Testis (tissue), 2 donors: ENCODE measurements at regions not wholly inside any gene's neighbourhood (a gene's known extent, or its start where the extent isn't known, plus 50 kb on each side); places are given as distances from the start of the nearest gene placed in this dataset.

Source experiments
- DNase-seq: peaks from one replicate; pipeline ENCODE4 v3.0.0-alpha.2; 2019
- H3K27ac ChIP-seq, 2 donors: fragments of 200-600 bp; sonication (generic); one replicate each; pipeline ENCODE4 v1.5.1; 2019
- H3K27me3 ChIP-seq: fragments of 200-600 bp; sonication (generic); one replicate; pipeline ENCODE4 v1.5.1; 2019
- H3K36me3 ChIP-seq: fragments of 200-600 bp; sonication (generic); one replicate; pipeline ENCODE4 v1.5.1; 2017; ENCODE audit warnings: low read depth; ENCODE audit errors: missing control alignments
- H3K4me1 ChIP-seq: fragments of 200-600 bp; sonication (generic); one replicate; pipeline ENCODE4 v1.5.1; 2019
- H3K4me3 ChIP-seq, 2 donors: fragments of 200-600 bp; sonication (generic); one replicate each; pipeline ENCODE4 v1.5.1; 2017 to 2019
- H3K9me3 ChIP-seq: fragments of 200-600 bp; sonication (generic); one replicate; pipeline ENCODE4 v1.5.1; 2017
- POLR2A ChIP-seq: fragments of 450-650 bp; IDR thresholded peaks from one replicate; pipeline ENCODE4 v1.6.1; 2017; ENCODE audit warnings: antibody characterized with exemption, mild to moderate bottlenecking, moderate library complexity
- WGBS, 2 donors: methylation state at CpG; one replicate each; pipeline ENCODE4 v1.1.5; 2018; 5-methylcytosine and 5-hydroxymethylcytosine counted together
- intact Hi-C: fragments of 100-400 bp; cut with DNase I; formaldehyde crosslinking; loops from one replicate; pipeline ENCODE4 v1.15.1; 2023; ENCODE audit warnings: low total_unique reads
- TF ChIP-seq, protein P1 (sequence below), 3 experiments: fragments of 450-650 bp in 2 of 3; fragments of 200-600 bp in 1 of 3; sonication (generic) in 1 of 3; IDR thresholded peaks; one replicate each; pipeline ENCODE4 v1.5.1; 2016 to 2019; ENCODE audit warnings: antibody characterized with exemption in 3 of 3, mild to moderate bottlenecking in 2 of 3, moderate library complexity in 1 of 3

DNA sequence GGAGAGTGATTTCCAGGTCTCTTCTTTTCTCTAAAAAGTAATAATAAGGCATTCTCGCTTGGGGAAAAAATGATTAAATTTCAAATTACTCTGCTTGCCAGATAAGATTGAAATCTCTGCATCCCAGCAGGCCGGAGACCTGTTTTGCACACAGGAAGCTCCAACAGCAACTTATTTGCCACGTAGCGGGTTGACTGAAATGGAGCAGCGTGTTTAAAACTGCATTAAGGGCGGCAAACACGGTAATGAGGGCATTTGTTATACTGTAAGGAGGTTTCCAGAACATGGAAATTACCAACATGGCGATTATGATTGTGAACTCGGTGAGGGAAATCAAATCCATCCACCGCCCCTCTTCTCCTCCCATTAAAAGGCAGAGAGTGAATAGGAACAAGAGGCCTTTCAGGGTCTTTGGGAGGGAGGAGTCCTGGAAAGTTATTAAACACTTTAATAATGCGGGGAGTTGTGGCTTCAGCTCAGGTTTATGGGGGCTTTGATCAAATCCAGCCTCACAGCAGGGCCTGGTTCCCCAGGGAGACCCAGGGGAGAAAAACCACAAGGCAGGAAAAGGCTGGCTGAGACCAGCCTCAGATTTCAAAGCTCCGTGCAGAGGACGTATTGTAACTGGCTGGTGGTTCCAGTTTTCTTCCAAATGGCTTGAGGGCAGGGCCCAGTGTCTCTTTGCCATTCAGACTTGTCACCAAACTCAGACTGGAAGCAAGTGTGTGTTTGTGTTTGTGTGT is 242.3 kb downstream of the TLE3 start:
- TF ChIP-seq, protein P1, sequence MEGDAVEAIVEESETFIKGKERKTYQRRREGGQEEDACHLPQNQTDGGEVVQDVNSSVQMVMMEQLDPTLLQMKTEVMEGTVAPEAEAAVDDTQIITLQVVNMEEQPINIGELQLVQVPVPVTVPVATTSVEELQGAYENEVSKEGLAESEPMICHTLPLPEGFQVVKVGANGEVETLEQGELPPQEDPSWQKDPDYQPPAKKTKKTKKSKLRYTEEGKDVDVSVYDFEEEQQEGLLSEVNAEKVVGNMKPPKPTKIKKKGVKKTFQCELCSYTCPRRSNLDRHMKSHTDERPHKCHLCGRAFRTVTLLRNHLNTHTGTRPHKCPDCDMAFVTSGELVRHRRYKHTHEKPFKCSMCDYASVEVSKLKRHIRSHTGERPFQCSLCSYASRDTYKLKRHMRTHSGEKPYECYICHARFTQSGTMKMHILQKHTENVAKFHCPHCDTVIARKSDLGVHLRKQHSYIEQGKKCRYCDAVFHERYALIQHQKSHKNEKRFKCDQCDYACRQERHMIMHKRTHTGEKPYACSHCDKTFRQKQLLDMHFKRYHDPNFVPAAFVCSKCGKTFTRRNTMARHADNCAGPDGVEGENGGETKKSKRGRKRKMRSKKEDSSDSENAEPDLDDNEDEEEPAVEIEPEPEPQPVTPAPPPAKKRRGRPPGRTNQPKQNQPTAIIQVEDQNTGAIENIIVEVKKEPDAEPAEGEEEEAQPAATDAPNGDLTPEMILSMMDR (IDR thresholded peaks at IDR 0.05), result no peak
- no peak for TF ChIP-seq POLR2A
- no peaks in the 10 kb centered on the region for H3K4me1 ChIP-seq
- 94 to 95% methylated on average over 13 of the region's 13 CpGs for WGBS, 2 donors
- no peaks in the 10 kb centered on the region for H3K9me3 ChIP-seq
- intact Hi-C loops, result no loop called here
- H3K36me3 ChIP-seq, result no peaks in the 10 kb centered on the region
- H3K27ac ChIP-seq, result no peak overlapping the region
- no peak for DNase-seq
- H3K4me3 ChIP-seq, result no peak overlapping the region
- no peaks in the 10 kb centered on the region for H3K27me3 ChIP-seq

DNA sequence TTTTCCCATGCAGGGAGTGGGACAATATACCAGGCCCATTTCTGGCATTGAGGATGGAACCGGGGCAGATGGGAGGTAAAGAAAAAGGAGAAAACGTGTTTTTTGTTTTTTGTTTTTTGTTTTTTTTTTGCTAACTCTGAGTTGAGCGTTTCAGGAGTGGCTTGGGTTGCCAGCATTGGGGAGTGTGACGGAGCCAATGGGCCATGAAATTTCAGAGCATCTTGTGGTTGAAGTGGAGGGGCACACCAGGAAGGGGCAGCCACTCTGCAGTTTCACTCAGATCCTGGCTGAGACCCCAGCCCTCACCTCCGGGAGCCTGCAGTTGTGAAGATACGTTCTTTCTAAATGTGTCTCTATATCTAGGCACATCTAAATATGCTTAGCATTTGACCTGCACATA is 240.5 kb downstream of the TLE3 start:
- Histone ChIP-seq H3K27me3 (no peaks in the 10 kb centered on the region), H3K36me3 (no peaks in the 10 kb centered on the region), H3K9me3 (no peaks in the 10 kb centered on the region), H3K4me1 (no peaks in the 10 kb centered on the region), H3K4me3 (no peak overlapping the region), H3K27ac (no peak overlapping the region)
- WGBS, 2 donors, result 88 to 96% methylated on average over 6 of the region's 6 CpGs
- DNase-seq, result no peak
- intact Hi-C loops, result no loop called here
- TF ChIP-seq, protein P1 (IDR thresholded peaks at IDR 0.05), result no peak
- no peak for TF ChIP-seq POLR2A

DNA sequence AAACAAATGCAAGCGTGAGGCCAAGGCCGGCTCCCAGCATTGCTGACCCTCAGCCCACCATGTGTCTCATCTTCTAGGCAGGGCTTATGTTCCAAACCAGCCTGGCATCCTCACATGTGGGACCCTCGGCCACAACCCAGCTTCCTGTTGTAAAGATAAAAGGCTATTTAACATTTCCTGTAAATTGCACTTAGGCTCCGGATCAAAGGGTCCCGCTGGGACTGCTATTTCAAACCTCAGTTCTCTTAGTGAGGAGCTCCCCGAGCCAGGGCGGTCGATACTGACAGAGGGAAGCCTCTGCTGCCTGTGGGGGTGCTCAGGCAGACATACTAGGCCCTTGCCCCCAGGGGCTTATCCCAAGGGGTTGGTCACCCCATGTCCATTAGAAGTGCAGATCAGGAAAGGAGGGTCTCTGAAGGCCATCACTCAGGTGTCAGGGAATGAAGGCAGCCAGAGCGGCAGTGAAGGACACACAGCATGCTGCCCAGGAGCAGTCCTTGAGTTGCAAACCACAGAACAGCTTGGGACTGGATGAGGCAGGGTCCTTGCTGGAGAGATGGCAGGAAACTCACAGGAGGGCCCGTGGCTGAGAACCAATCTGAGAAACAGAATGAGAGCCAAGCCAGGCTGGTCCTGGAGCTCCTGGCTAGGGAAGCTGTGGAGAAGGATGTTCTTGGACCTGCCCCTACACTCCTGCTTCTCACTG is 239.9 kb downstream of the TLE3 start:
- Histone ChIP-seq H3K36me3 (no peaks in the 10 kb centered on the region), H3K27me3 (no peaks in the 10 kb centered on the region), H3K27ac (no peak overlapping the region), H3K4me1 (no peaks in the 10 kb centered on the region), H3K4me3 (no peak overlapping the region), H3K9me3 (no peaks in the 10 kb centered on the region)
- no peak for DNase-seq
- TF ChIP-seq POLR2A, result no peak
- TF ChIP-seq, protein P1 (IDR thresholded peaks at IDR 0.05), result no peak
- 69 to 84% methylated on average over 10 of the region's 10 CpGs for WGBS, 2 donors
- intact Hi-C loops, result no loop called here

DNA sequence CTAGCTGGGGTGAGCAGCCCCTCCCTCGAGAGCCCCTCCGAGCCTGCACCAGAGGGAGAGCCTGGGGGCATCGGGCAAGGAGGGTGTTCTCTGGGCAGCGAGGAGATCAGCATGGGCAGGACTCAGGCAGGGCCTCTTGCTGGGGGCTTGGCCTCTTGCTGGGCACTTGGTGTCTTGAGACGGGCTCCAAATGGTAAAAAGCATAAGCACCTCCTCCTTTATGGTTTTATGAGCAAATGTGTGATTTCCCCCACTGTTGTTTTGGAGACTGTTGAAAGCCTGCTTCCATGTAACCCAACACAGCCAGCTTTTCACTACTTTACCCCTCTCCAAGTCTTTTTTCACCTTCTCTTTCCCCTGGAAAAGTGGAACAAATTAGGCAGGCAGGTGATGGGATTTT is 239.3 kb downstream of the TLE3 start:
- Histone ChIP-seq H3K36me3 (no peaks in the 10 kb centered on the region), H3K27me3 (no peaks in the 10 kb centered on the region), H3K4me1 (no peaks in the 10 kb centered on the region), H3K4me3 (no peak overlapping the region), H3K27ac (no peak overlapping the region), H3K9me3 (no peaks in the 10 kb centered on the region)
- TF ChIP-seq POLR2A, result no peak
- TF ChIP-seq, protein P1 (IDR thresholded peaks at IDR 0.05), result no peak
- intact Hi-C loops, result no loop called here
- 74 to 85% methylated on average over 4 to 5 of the region's 5 CpGs for WGBS, 2 donors
- DNase-seq, result no peak
